Karpas-422 (cell line): ENCODE measurements at regions not wholly inside any gene's neighbourhood (a gene's known extent, or its start where the extent isn't known, plus 50 kb on each side); places are given as distances from the start of the nearest gene placed in this dataset.

Experiments
- DNase-seq: peaks from one replicate; pipeline ENCODE4 v3.0.0-alpha.2; 2015
- H2AFZ ChIP-seq: fragments of 200-600 bp; sonication (generic); 2 replicates; pipeline ENCODE4 v1.6.1; 2014; ENCODE audit warnings: antibody characterized with exemption, low read length, mixed read lengths
- H3K27ac ChIP-seq: fragments of 200-600 bp; sonication (generic); 2 replicates; pipeline ENCODE4 v1.5.1; 2014; ENCODE audit warnings: mild to moderate bottlenecking, low read length, moderate library complexity
- H3K27me3 ChIP-seq: fragments of 200-600 bp; sonication (generic); 2 replicates; pipeline ENCODE4 v1.6.1; 2014; ENCODE audit warnings: low read length, mixed read lengths
- H3K36me3 ChIP-seq: fragments of 200-600 bp; sonication (generic); 2 replicates; pipeline ENCODE4 v1.6.1; 2014; ENCODE audit warnings: low read length, mixed read lengths; ENCODE audit not compliant: insufficient read depth
- H3K4me1 ChIP-seq: fragments of 200-600 bp; sonication (generic); 2 replicates; pipeline ENCODE4 v1.6.1; 2014; ENCODE audit warnings: mild to moderate bottlenecking, low read length, mixed read lengths
- H3K4me2 ChIP-seq: fragments of 200-600 bp; sonication (generic); 2 replicates; pipeline ENCODE4 v1.6.1; 2014; ENCODE audit warnings: low read length, low read depth, mild to moderate bottlenecking; ENCODE audit not compliant: poor library complexity, severe bottlenecking
- H3K4me3 ChIP-seq: fragments of 200-600 bp; sonication (generic); 2 replicates; pipeline ENCODE4 v1.5.1; 2014; ENCODE audit warnings: mild to moderate bottlenecking, antibody characterized with exemption, low read length, mixed read lengths
- H3K79me2 ChIP-seq: fragments of 200-600 bp; sonication (generic); 2 replicates; pipeline ENCODE4 v1.6.1; 2014; ENCODE audit warnings: mild to moderate bottlenecking, low read length, mixed read lengths
- H3K9ac ChIP-seq: fragments of 200-600 bp; sonication (generic); 2 replicates; pipeline ENCODE4 v1.6.0; 2014; ENCODE audit warnings: low read length
- H3K9me2 ChIP-seq: fragments of 200-600 bp; sonication (generic), shearing (Covaris generic); replicated peaks from 2 replicates; pipeline ENCODE4 v1.6.0; 2014; ENCODE audit warnings: mild to moderate bottlenecking, low read length, moderate library complexity; ENCODE audit not compliant: insufficient read depth
- H3K9me3 ChIP-seq: fragments of 300-700, 200-600 bp; sonication (generic); 2 replicates; pipeline ENCODE4 v1.6.1; 2014; ENCODE audit warnings: low read length, mixed read lengths
- H4K20me1 ChIP-seq: fragments of 200-600 bp; sonication (generic); 2 replicates; pipeline ENCODE4 v1.6.1; 2014; ENCODE audit warnings: mild to moderate bottlenecking, antibody characterized with exemption, low read length, low read depth; ENCODE audit not compliant: insufficient read depth

- no peak for DNase-seq
- no peaks in the 10 kb centered on the region for H3K79me2 ChIP-seq
- H4K20me1 ChIP-seq: no peaks in the 10 kb centered on the region
- no peak overlapping the region for H2AFZ ChIP-seq
- no peak overlapping the region for H3K9ac ChIP-seq
- H3K27me3 ChIP-seq: no peaks in the 10 kb centered on the region
- no peaks in the 10 kb centered on the region for H3K36me3 ChIP-seq
- no peaks in the 10 kb centered on the region for H3K9me3 ChIP-seq
- no peak overlapping the region for H3K27ac ChIP-seq
- no peak overlapping the region for H3K4me2 ChIP-seq
- no peaks in the 10 kb centered on the region for H3K9me2 ChIP-seq
- H3K4me3 ChIP-seq: no peak overlapping the region
- H3K4me1 ChIP-seq: no peaks in the 10 kb centered on the region
Measured at GRCh38 chr10:113412161-113412560, 140.7 kb upstream of the HABP2 start.

GRCh38 chr10:113414543-113414942, 138.3 kb upstream of the HABP2 start:
- Histone ChIP-seq H3K9me2 (no peaks in the 10 kb centered on the region), H3K79me2 (no peaks in the 10 kb centered on the region), H3K27ac (no peak overlapping the region), H3K4me1 (no peaks in the 10 kb centered on the region), H3K9ac (no peak overlapping the region), H3K27me3 (no peaks in the 10 kb centered on the region), H2AFZ (no peak overlapping the region), H3K4me2 (no peak overlapping the region), H4K20me1 (no peaks in the 10 kb centered on the region), H3K36me3 (no peaks in the 10 kb centered on the region), H3K9me3 (no peaks in the 10 kb centered on the region), H3K4me3 (no peak overlapping the region)
- no peak for DNase-seq

GRCh38 chr10:113415246-113415645, 137.6 kb upstream of the HABP2 start:
- H2AFZ ChIP-seq: no peak overlapping the region

GRCh38 chr10:113420057-113420732, 132.7 kb upstream of the HABP2 start:
- Histone ChIP-seq H2AFZ (no peak overlapping the region), H3K4me3 (no peak overlapping the region), H3K4me2 (no peak overlapping the region), H3K4me1 (no peaks in the 10 kb centered on the region), H3K79me2 (no peaks in the 10 kb centered on the region), H3K9me2 (no peaks in the 10 kb centered on the region), H3K36me3 (no peaks in the 10 kb centered on the region), H3K9ac (no peak overlapping the region), H3K9me3 (no peaks in the 10 kb centered on the region), H3K27ac (no peak overlapping the region), H3K27me3 (no peaks in the 10 kb centered on the region), H4K20me1 (no peaks in the 10 kb centered on the region)
- DNase-seq: no peak

More at GRCh38 chr10:113415246-113415645, 137.6 kb upstream of the HABP2 start:
- Histone ChIP-seq H3K79me2 (no peaks in the 10 kb centered on the region), H3K9me2 (no peaks in the 10 kb centered on the region), H3K36me3 (no peaks in the 10 kb centered on the region), H3K4me2 (no peak overlapping the region), H3K27me3 (no peaks in the 10 kb centered on the region), H3K4me1 (no peaks in the 10 kb centered on the region), H3K27ac (no peak overlapping the region), H4K20me1 (no peaks in the 10 kb centered on the region), H3K4me3 (no peak overlapping the region), H3K9me3 (no peaks in the 10 kb centered on the region), H3K9ac (no peak overlapping the region)
- DNase-seq: no peak

- H4K20me1 ChIP-seq: no peaks in the 10 kb centered on the region
- H3K27me3 ChIP-seq: no peaks in the 10 kb centered on the region
- H3K4me3 ChIP-seq: no peak overlapping the region
- H3K79me2 ChIP-seq: no peaks in the 10 kb centered on the region
- H3K9ac ChIP-seq: no peak overlapping the region
- no peak overlapping the region for H3K4me2 ChIP-seq
- no peak overlapping the region for H2AFZ ChIP-seq
- DNase-seq: no peak
- H3K27ac ChIP-seq: no peak overlapping the region
- no peaks in the 10 kb centered on the region for H3K4me1 ChIP-seq
- no peaks in the 10 kb centered on the region for H3K9me2 ChIP-seq
- no peaks in the 10 kb centered on the region for H3K9me3 ChIP-seq
- no peaks in the 10 kb centered on the region for H3K36me3 ChIP-seq
Measured at GRCh38 chr10:113420733-113421675, 131.8 kb upstream of the HABP2 start.

GRCh38 chr10:113422371-113422770, 130.5 kb upstream of the HABP2 start:
- Histone ChIP-seq H3K27me3 (no peaks in the 10 kb centered on the region), H3K79me2 (no peaks in the 10 kb centered on the region), H4K20me1 (no peaks in the 10 kb centered on the region)

GRCh38 chr10:113423981-113424721, 128.7 kb upstream of the HABP2 start:
- Histone ChIP-seq H3K27me3 (no peaks in the 10 kb centered on the region), H3K9me2 (no peaks in the 10 kb centered on the region), H3K9ac (no peak overlapping the region), H3K4me1 (no peaks in the 10 kb centered on the region), H3K4me3 (no peak overlapping the region), H3K9me3 (no peaks in the 10 kb centered on the region), H2AFZ (no peak overlapping the region), H3K4me2 (no peak overlapping the region), H3K27ac (no peak overlapping the region), H3K36me3 (no peaks in the 10 kb centered on the region), H3K79me2 (no peaks in the 10 kb centered on the region), H4K20me1 (no peaks in the 10 kb centered on the region)
- DNase-seq: no peak

More at GRCh38 chr10:113422371-113422770, 130.5 kb upstream of the HABP2 start:
- H3K9me3 ChIP-seq: no peaks in the 10 kb centered on the region
- no peaks in the 10 kb centered on the region for H3K9me2 ChIP-seq
- no peak overlapping the region for H3K4me3 ChIP-seq
- H3K27ac ChIP-seq: no peak overlapping the region
- no peak overlapping the region for H3K4me2 ChIP-seq
- H3K4me1 ChIP-seq: no peaks in the 10 kb centered on the region
- no peak overlapping the region for H2AFZ ChIP-seq
- no peaks in the 10 kb centered on the region for H3K36me3 ChIP-seq
- DNase-seq: no peak
- no peak overlapping the region for H3K9ac ChIP-seq

- no peak overlapping the region for H2AFZ ChIP-seq
- DNase-seq: no peak
- H3K4me1 ChIP-seq: no peaks in the 10 kb centered on the region
- H3K27ac ChIP-seq: no peak overlapping the region
- H3K4me3 ChIP-seq: no peak overlapping the region
- no peaks in the 10 kb centered on the region for H3K9me2 ChIP-seq
- H3K9me3 ChIP-seq: no peaks in the 10 kb centered on the region
- H3K4me2 ChIP-seq: no peak overlapping the region
- H3K36me3 ChIP-seq: no peaks in the 10 kb centered on the region
- no peaks in the 10 kb centered on the region for H3K79me2 ChIP-seq
- H3K27me3 ChIP-seq: no peaks in the 10 kb centered on the region
- H3K9ac ChIP-seq: no peak overlapping the region
- no peaks in the 10 kb centered on the region for H4K20me1 ChIP-seq
Measured at GRCh38 chr10:113425008-113425407, 127.8 kb upstream of the HABP2 start.
